NCI-H2171 (cell line): ENCODE measurements at regions not wholly inside any gene's neighbourhood (a gene's known extent, or its start where the extent isn't known, plus 50 kb on each side); places are given as distances from the start of the nearest gene placed in this dataset.

ENCODE experiments used
- DNase-seq: peaks from one replicate; lab custom pipeline; 2025; lab: John Stamatoyannopoulos, UW

- DNase-seq = no peak
These were observed 241.0 kb downstream of the GLI2 start for GRCh38 chr2:120976501-120977307.

GRCh38 chr2:120977582-120978358, 242.1 kb downstream of the GLI2 start:
- DNase-seq = no peak

- DNase-seq = no peak
These were observed 242.8 kb downstream of the GLI2 start for GRCh38 chr2:120978359-120979050.

DNA sequence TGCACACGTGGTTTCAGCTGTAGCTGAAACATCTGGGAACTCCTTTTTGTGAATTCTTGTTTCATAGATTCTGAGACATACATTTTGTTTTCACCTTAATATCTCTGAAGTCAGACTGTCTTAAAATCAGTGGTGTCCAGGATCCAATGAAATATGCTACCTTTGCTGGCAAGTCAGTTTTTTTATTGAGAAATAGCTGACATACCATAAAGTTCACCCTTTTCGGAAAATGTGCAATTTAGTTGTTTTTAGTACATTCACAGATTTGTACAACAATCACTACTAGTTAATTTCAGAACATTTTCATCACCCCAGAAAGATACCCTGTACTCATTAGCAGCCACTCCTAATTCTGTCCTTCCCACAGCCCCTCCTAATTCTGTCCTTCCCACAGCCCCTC, 243.7 kb downstream of the GLI2 start:
- DNase-seq = no peak

- no peak for DNase-seq
These were observed 244.3 kb downstream of the GLI2 start for GRCh38 chr2:120979921-120980320.

DNA sequence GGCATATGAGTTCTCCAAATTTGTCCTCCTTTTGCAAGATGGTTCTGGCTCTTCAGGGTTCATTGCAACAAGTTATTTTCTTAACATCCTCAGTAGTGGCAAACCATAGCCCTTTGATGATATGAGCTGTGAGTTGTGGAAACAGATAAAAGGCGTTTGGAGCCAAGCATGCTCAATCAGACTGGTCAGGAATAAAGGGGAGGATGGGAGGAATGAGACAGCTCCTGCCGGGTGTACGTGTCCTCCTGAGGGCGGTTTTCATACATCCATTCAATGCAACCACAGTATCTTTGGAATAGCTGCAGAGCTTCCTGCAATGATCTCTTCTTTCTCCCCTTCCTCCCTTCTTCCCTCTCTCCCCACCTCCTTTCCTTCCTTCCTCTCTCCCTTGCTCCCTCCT, 245.8 kb downstream of the GLI2 start:
- no peak for DNase-seq

- DNase-seq = no peak
These were observed 246.9 kb downstream of the GLI2 start for GRCh38 chr2:120982598-120982997.

- peak; percentile 10 for DNase-seq
These were observed 247.7 kb downstream of the GLI2 start for GRCh38 chr2:120983344-120983743.

GRCh38 chr2:120984046-120984445, 248.4 kb downstream of the GLI2 start:
- no peak for DNase-seq

- DNase-seq = no peak
These were observed 248.9 kb downstream of the GLI2 start for GRCh38 chr2:120984452-120985173.

- DNase-seq = no peak
These were observed 249.7 kb downstream of the GLI2 start for GRCh38 chr2:120985174-120985996.

GRCh38 chr2:120985997-120986651, 250.5 kb downstream of the GLI2 start:
- DNase-seq = no peak

DNA sequence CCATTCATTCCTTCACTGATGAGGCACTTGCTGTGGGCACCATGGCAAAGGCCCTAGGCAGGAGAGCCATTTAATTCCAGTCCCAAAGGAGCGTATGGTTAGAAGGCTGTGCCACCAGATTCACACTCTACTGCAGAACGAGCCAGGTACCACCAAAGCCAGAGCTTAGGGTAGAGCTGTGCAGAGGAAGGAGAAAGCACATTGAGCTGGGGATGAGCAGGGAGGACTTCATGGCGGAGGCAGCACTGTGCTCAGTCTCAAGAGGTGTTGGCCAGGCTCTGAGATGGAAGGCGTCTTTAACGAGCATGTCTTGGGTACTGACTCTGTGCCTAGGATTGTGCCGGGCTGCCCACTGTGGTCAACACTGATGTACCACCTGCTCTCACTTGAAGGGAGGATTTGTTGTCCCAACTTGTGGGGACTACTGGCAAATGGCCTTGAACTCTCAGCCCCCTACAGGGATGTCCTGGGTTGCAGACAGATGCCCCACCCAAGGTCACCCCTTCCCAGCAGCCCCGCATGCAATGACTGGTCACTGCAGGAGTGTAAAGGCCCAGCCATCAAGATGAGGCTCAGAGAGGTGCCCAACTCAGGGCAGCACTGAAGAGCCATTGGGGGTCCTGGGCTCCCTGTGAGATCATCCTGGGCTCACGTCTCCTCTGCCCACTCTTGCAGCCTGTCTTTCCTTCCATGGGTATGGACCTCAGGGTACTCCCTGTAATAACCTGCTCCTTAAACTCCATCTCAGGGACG, 251.4 kb downstream of the GLI2 start:
- no peak for DNase-seq

DNA sequence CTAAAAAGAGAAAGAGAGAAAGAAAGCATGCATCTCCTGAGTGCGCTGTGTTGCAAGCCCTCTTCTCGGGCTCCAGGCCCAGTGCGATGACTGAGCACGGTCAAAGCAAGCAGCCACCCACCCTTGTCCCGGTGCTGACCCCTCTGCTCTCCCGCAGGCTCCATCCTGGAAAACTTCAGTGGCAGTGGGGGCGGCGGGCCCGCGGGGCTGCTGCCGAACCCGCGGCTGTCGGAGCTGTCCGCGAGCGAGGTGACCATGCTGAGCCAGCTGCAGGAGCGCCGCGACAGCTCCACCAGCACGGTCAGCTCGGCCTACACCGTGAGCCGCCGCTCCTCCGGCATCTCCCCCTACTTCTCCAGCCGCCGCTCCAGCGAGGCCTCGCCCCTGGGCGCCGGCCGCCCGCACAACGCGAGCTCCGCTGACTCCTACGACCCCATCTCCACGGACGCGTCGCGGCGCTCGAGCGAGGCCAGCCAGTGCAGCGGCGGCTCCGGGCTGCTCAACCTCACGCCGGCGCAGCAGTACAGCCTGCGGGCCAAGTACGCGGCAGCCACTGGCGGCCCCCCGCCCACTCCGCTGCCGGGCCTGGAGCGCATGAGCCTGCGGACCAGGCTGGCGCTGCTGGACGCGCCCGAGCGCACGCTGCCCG, 252.5 kb downstream of the GLI2 start:
- DNase-seq = no peak

- no peak for DNase-seq
These were observed 253.2 kb downstream of the GLI2 start for GRCh38 chr2:120988700-120989511.

GRCh38 chr2:120989512-120990441, 254.1 kb downstream of the GLI2 start:
- DNase-seq = no peak

DNA sequence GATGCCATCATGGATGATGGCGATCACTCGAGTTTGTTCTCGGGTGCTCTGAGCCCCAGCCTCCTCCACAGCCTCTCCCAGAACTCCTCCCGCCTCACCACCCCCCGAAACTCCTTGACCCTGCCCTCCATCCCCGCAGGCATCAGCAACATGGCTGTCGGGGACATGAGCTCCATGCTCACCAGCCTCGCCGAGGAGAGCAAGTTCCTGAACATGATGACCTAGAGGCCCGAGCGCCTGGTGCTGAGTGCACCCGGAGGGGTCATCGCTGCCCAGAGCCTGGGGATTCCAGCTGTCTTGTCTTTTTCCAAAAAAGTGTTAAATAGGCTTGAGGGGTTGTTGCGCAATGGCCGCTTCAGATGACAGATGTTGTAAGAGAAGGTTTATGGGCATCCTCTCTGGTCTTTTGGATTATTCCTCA, 254.8 kb downstream of the GLI2 start:
- no peak for DNase-seq
